RWPE2 (cell line): ENCODE measurements at regions not wholly inside any gene's neighbourhood (a gene's known extent, or its start where the extent isn't known, plus 50 kb on each side); places are given as distances from the start of the nearest gene placed in this dataset.

Experiments used
- ATAC-seq: fragments of 200-7000 bp; cut with Tn5 transposase; 3 replicates; pipeline ENCODE4 v1.9.1; 2021; ENCODE audit warnings: low read depth
- DNase-seq: peaks from one replicate; pipeline ENCODE4 v3.0.0-alpha.2; 2020; ENCODE audit warnings: low spot score
- H3K27ac ChIP-seq: fragments of 450-650 bp; 2 replicates; pipeline ENCODE4 v1.5.1; 2017; ENCODE audit warnings: mild to moderate bottlenecking; ENCODE audit not compliant: poor library complexity, severe bottlenecking
- H3K27me3 ChIP-seq: fragments of 250-450 bp; sonication (Bioruptor Pico); 2 replicates; pipeline ENCODE4 v1.5.1; 2021; ENCODE audit warnings: mild to moderate bottlenecking, moderate library complexity; ENCODE audit not compliant: insufficient read depth, poor library complexity, severe bottlenecking
- H3K36me3 ChIP-seq: fragments of 250-450 bp; sonication (Bioruptor Pico); 2 replicates; pipeline ENCODE4 v1.5.1; 2020; ENCODE audit warnings: low read depth, mild to moderate bottlenecking, moderate library complexity
- H3K4me1 ChIP-seq: fragments of 250-450 bp; sonication (Bioruptor Pico); 2 replicates; pipeline ENCODE4 v1.5.1; 2021; ENCODE audit warnings: mild to moderate bottlenecking, moderate library complexity; ENCODE audit not compliant: insufficient read depth, poor library complexity, severe bottlenecking
- H3K4me3 ChIP-seq: fragments of 250-450 bp; sonication (Bioruptor Pico); 2 replicates; pipeline ENCODE4 v1.5.1; 2021; ENCODE audit warnings: mild to moderate bottlenecking, moderate library complexity; ENCODE audit not compliant: severe bottlenecking
- H3K9me3 ChIP-seq: fragments of 250-450 bp; sonication (Bioruptor Pico); 2 replicates; pipeline ENCODE4 v1.5.1; 2021; ENCODE audit warnings: mild to moderate bottlenecking, moderate library complexity; ENCODE audit not compliant: severe bottlenecking
- TF ChIP-seq, protein P1 (sequence below): fragments of 450-650 bp; IDR thresholded peaks from one replicate; pipeline ENCODE4 v1.5.1; 2017; ENCODE audit warnings: mild to moderate bottlenecking, moderate library complexity; ENCODE audit not compliant: poor library complexity, severe bottlenecking

DNA sequence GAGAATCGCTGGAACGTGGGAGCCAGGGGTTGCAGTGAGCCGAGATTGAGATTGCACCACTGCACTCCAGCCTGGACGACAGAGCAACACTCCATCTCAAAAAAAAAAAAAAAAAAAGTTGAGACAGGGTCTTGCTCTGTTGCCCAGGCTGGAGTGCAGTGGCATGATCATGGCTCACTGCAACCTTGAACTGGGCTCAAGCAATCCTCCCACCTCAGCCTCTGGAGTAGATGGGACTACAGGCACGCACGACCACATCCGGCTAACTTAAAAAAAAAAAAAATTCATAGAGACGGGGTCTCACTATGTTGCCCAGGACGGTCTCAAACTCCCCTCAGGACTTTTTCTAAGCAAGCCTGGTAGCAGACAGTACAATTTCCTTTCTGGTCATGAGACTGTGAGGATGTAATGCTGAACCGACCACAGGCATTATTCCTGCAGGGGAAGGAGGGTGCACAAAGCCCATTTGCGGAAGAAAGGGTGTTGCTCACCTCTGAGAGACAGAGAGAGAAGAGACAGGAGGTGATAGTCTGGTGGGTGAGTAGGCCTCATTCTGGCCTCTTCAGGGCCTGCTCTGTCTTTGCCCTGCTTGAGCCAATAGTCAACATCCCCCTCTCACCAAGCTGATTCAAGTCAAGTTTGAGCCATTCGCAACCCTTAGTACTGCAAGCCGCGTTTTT lies 205.3 kb downstream of the ZFP36L2 start:
- no peaks in the 10 kb centered on the region for H3K36me3 ChIP-seq
- DNase-seq: no peak
- TF ChIP-seq, protein P1, sequence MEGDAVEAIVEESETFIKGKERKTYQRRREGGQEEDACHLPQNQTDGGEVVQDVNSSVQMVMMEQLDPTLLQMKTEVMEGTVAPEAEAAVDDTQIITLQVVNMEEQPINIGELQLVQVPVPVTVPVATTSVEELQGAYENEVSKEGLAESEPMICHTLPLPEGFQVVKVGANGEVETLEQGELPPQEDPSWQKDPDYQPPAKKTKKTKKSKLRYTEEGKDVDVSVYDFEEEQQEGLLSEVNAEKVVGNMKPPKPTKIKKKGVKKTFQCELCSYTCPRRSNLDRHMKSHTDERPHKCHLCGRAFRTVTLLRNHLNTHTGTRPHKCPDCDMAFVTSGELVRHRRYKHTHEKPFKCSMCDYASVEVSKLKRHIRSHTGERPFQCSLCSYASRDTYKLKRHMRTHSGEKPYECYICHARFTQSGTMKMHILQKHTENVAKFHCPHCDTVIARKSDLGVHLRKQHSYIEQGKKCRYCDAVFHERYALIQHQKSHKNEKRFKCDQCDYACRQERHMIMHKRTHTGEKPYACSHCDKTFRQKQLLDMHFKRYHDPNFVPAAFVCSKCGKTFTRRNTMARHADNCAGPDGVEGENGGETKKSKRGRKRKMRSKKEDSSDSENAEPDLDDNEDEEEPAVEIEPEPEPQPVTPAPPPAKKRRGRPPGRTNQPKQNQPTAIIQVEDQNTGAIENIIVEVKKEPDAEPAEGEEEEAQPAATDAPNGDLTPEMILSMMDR: no peak
- H3K4me1 ChIP-seq: no peaks in the 10 kb centered on the region
- no peaks in the 10 kb centered on the region for H3K27me3 ChIP-seq
- no peak overlapping the region for H3K4me3 ChIP-seq
- peaks cover 6% of the 10 kb centered on the region for H3K9me3 ChIP-seq
- no peak overlapping the region for H3K27ac ChIP-seq
- ATAC-seq: no peak

DNA sequence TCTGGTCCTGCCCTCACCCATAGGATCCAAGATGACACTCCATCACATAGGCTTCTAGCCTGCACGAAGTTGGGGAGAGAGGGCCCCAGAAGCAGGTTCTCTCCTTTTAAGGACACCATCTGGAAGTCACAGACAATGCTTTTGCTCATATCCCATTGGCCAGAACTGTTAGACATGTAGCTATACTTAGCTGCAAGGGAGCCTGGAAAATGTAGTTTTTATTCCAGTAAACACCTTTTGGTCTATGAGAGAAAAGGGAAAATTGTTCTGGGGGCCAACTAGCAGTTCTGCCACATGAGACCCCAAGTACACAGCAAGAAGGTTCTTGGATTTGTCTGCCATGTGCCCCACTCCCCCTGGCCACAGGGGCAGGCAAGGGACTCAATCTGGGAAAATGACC lies 206.1 kb downstream of the ZFP36L2 start:
- H3K4me3 ChIP-seq: no peak overlapping the region
- H3K4me1 ChIP-seq: no peaks in the 10 kb centered on the region
- no peaks in the 10 kb centered on the region for H3K27me3 ChIP-seq
- H3K9me3 ChIP-seq: peaks cover 6% of the 10 kb centered on the region
- no peaks in the 10 kb centered on the region for H3K36me3 ChIP-seq
- H3K27ac ChIP-seq: no peak overlapping the region
- TF ChIP-seq, protein P1: no peak
- no peak for ATAC-seq
- no peak for DNase-seq

DNA sequence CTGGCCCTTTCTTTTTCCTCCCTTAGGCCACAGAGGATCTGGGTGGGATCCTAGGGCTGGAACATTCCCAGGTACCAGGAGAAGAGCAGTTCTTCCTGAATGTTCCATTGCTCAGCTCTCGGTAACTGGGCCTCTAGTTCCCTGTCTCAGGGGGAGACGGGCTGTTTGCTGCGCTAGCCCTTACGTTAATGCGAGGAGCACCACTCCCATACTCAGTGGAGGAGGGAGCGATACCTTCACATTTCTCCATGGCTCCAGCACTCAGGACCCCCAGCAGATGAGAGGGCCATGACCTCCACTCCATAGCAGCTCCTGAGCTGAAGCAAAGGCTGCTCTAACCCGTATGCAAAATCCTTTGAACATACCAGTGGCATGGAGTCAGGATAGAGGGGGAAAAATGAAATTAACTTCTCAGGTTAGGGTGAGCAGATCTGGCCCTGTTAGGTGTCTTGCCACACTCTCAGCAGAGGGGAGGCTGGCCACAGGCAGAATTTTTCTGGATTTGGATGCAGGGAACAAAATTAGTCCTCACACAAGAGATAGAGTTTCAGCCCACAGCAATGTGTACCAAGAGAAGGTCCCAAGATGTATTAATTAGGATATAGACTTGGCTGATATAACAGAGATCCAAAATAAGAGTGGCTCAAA lies 206.7 kb downstream of the ZFP36L2 start:
- no peaks in the 10 kb centered on the region for H3K4me1 ChIP-seq
- TF ChIP-seq, protein P1: no peak
- no peak for ATAC-seq
- peak overlapping the region; percentile 20 for H3K27ac ChIP-seq
- H3K36me3 ChIP-seq: no peaks in the 10 kb centered on the region
- no peaks in the 10 kb centered on the region for H3K27me3 ChIP-seq
- no peak overlapping the region for H3K4me3 ChIP-seq
- DNase-seq: no peak
- peaks cover 6% of the 10 kb centered on the region for H3K9me3 ChIP-seq

DNA sequence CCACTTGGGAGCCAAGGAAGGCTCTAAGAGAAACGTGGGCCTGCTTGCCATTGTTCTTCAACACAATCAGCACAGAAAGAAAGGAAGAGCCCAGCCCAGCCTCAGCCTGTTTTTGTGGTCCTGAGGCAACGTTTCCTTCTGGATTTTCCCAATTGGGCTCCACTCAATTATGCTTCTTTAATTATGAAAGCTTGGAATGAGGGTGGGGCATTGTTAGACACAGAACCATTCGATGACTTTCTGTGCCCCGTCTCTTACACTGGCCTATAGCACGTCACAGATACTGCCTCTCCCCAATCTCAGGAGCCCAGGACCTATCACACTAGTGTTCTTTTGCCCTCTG lies 207.4 kb downstream of the ZFP36L2 start:
- Histone ChIP-seq H3K4me3 (no peak overlapping the region), H3K4me1 (no peaks in the 10 kb centered on the region), H3K27me3 (no peaks in the 10 kb centered on the region), H3K9me3 (peaks cover 6% of the 10 kb centered on the region), H3K36me3 (no peaks in the 10 kb centered on the region), H3K27ac (peak overlapping the region; percentile 20)
- no peak for ATAC-seq
- DNase-seq: no peak
- TF ChIP-seq, protein P1: no peak
